MCF 10A (cell line): ENCODE measurements at regions not wholly inside any gene's neighbourhood (a gene's known extent, or its start where the extent isn't known, plus 50 kb on each side); places are given as distances from the start of the nearest gene placed in this dataset.

Source experiments
- BruUV-seq: library from RNA; stranded (reverse); fragments of 400-500 nt; replicated peaks from 2 replicates; lab custom pipeline; 2021; lab: Mats Ljungman, UMichigan
- CTCF ChIA-PET: fragments of 300-600 bp; sonication (Branson Sonifier 250); formaldehyde crosslinking; extraction: SDS; loops from one replicate; lab custom pipeline; 2021; ENCODE audit warnings: antibody characterized with exemption, inconsistent platforms; lab: Yijun Ruan, JAX
- POLR2A ChIA-PET: fragments of 300-600, 350-650 bp; sonication (Branson Sonifier 250); formaldehyde crosslinking; extraction: SDS; loops from one replicate; lab custom pipeline; 2020; ENCODE audit warnings: antibody characterized with exemption, inconsistent platforms; lab: Yijun Ruan, JAX
- DNase-seq: peaks from one replicate; pipeline ENCODE4 v3.0.0-alpha.2; 2018; ENCODE audit not compliant: unreplicated experiment
- H3K27ac Mint-ChIP-seq: one replicate; pipeline ENCODE4 v1.8.0; 2022; ENCODE audit warnings: mild to moderate bottlenecking, low read depth, mixed read lengths; ENCODE audit not compliant: unreplicated experiment
- H3K27me3 Mint-ChIP-seq: one replicate; pipeline ENCODE4 v1.8.0; 2022; ENCODE audit warnings: mixed read lengths; ENCODE audit not compliant: insufficient read depth, unreplicated experiment
- H3K36me3 Mint-ChIP-seq: one replicate; pipeline ENCODE4 v1.8.0; 2022; ENCODE audit warnings: mild to moderate bottlenecking, moderate library complexity, mixed read lengths; ENCODE audit not compliant: insufficient read depth, unreplicated experiment
- H3K4me1 Mint-ChIP-seq: one replicate; pipeline ENCODE4 v1.8.0; 2022; ENCODE audit warnings: mixed read lengths; ENCODE audit not compliant: insufficient read depth, unreplicated experiment
- H3K4me3 Mint-ChIP-seq: one replicate; pipeline ENCODE4 v1.8.0; 2022; ENCODE audit warnings: mild to moderate bottlenecking, moderate library complexity, mixed read lengths; ENCODE audit not compliant: unreplicated experiment
- H3K9me3 Mint-ChIP-seq: one replicate; pipeline ENCODE4 v1.8.0; 2022; ENCODE audit warnings: mixed read lengths; ENCODE audit not compliant: unreplicated experiment
- CTCF ChIP-seq: fragments of 200-600 bp; IDR thresholded peaks from one replicate; pipeline ENCODE4 v1.8.0; 2022; ENCODE audit warnings: antibody characterized with exemption, mild to moderate bottlenecking; ENCODE audit not compliant: unreplicated experiment
- intact Hi-C: fragments of 100-400 bp; cut with micrococcal nuclease; formaldehyde crosslinking; loops from 2 replicates; pipeline ENCODE4 v1.14.1; 2022

- CTCF ChIA-PET = interaction anchor here (1.1 to 1.3 kb wide), 3 partner anchors 10 to 70 kb away, joined by 3 to 4 read pairs (median 4); no protein-coding TSS in a partner anchor
- DNase-seq = no peak
- peaks cover 98% of the 10 kb centered on the region for H3K27me3 Mint-ChIP-seq
- no TSS peak for BruUV-seq
- TF ChIP-seq CTCF = no peak
- no peaks in the 10 kb centered on the region for H3K9me3 Mint-ChIP-seq
- H3K27ac Mint-ChIP-seq = no peak overlapping the region
- H3K4me1 Mint-ChIP-seq = no peaks in the 10 kb centered on the region
- POLR2A ChIA-PET = no interaction called here
- H3K4me3 Mint-ChIP-seq = no peak overlapping the region
- intact Hi-C loops = no loop called here
- no peaks in the 10 kb centered on the region for H3K36me3 Mint-ChIP-seq
Measured at GRCh38 chr11:19338375-19338774, 97.6 kb upstream of the E2F8 start.

DNA sequence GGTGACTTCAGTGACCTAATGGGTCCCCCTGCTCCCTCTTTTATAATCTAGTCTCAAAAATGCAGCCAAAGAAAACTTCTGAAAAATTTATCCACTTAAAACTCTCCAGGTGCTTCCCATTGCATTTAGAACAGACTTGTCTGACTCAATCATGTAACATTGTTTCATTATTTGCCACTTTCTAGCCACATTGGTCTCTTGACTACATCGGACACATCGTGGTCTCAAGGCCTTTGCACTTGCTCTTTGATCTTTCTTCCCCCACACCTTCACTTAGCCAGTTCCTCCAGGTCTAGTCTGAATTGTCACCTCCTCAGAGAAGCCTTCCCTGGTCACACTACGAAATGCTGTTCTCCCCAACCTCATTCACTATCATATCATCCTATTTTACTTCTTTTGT, 97.0 kb upstream of the E2F8 start:
- intact Hi-C loops = no loop called here
- CTCF ChIA-PET = interaction anchor here (1.1 kb wide), 1 partner anchor 10 kb away, joined by 3 read pairs; no protein-coding TSS in a partner anchor
- H3K4me3 Mint-ChIP-seq = no peak overlapping the region
- DNase-seq = no peak
- POLR2A ChIA-PET = no interaction called here
- BruUV-seq = no TSS peak
- peaks cover 95% of the 10 kb centered on the region for H3K27me3 Mint-ChIP-seq
- no peaks in the 10 kb centered on the region for H3K4me1 Mint-ChIP-seq
- H3K36me3 Mint-ChIP-seq = no peaks in the 10 kb centered on the region
- no peaks in the 10 kb centered on the region for H3K9me3 Mint-ChIP-seq
- TF ChIP-seq CTCF = no peak
- H3K27ac Mint-ChIP-seq = no peak overlapping the region

DNA sequence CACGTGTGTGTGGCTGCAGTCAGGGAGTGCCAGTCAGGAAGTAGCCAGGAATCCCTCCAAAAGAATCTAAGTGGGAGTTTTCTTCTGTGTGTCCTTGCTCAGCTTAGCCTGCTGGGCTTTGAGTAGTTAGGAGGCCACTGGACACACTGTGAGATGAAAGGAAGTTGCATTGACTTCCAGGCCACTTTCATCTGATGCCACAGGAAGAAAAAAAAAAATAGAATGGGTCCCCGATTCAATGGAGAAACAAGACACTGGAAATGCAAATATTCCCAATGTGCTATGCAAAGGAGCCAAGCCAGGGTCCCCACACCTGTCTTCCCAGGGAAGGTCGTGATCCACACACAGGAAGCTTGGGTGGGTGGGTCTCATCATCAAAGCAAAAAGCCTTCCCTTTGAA, 95.6 kb upstream of the E2F8 start:
- Mint-ChIP-seq H3K4me3 (no peak overlapping the region), H3K9me3 (no peaks in the 10 kb centered on the region), H3K36me3 (no peaks in the 10 kb centered on the region), H3K4me1 (no peaks in the 10 kb centered on the region), H3K27me3 (peaks cover 89% of the 10 kb centered on the region), H3K27ac (no peak overlapping the region)
- ChIA-PET CTCF (interaction anchor here (0.7 kb wide), 2 partner anchors 188 to 217 kb away, joined by 3 read pairs; no protein-coding TSS in a partner anchor), POLR2A (interaction anchor here (0.6 to 0.7 kb wide), 2 partner anchors 10 to 140 kb away, joined by 3 to 4 read pairs; no protein-coding TSS in a partner anchor)
- no peak for TF ChIP-seq CTCF
- no peak for DNase-seq
- BruUV-seq = no TSS peak
- intact Hi-C loops = no loop called here

DNA sequence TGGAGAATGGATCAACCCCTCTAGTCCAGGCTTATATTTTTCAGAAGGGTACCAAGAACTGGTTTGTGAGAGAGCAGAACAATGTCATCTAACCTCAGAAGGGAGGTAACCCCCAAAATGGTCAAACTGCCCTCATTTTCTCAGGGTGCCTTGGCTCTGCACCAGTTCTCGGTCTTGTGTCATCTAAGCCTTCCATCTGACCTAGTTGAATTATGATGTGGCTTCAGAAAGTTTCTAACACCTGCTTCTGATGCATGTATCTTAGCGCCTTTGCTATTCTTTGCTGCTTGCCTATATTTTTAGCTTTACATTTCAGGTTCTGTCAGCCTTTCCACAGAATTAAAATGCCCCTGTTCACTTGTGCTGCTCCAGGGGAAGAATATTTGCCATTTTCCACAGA, 91.7 kb upstream of the E2F8 start:
- BruUV-seq = no TSS peak
- H3K27ac Mint-ChIP-seq = no peak overlapping the region
- no peaks in the 10 kb centered on the region for H3K36me3 Mint-ChIP-seq
- no peaks in the 10 kb centered on the region for H3K9me3 Mint-ChIP-seq
- ChIA-PET CTCF (interaction anchor here (0.7 kb wide), 2 partner anchors 55 to 122 kb away, joined by 3 read pairs; no protein-coding TSS in a partner anchor), POLR2A (no interaction called here)
- TF ChIP-seq CTCF = no peak
- H3K4me1 Mint-ChIP-seq = no peaks in the 10 kb centered on the region
- intact Hi-C loops = no loop called here
- DNase-seq = no peak
- peaks cover 88% of the 10 kb centered on the region for H3K27me3 Mint-ChIP-seq
- H3K4me3 Mint-ChIP-seq = no peak overlapping the region
